Prostate gland (tissue), 2 donors: ENCODE measurements at regions not wholly inside any gene's neighbourhood (a gene's known extent, or its start where the extent isn't known, plus 50 kb on each side); places are given as distances from the start of the nearest gene placed in this dataset.

Experiments
- DNase-seq: peaks from one replicate; pipeline ENCODE4 v3.0.0-alpha.2; 2019; ENCODE audit warnings: low spot score
- H3K27ac ChIP-seq, 2 donors: fragments of 200-600 bp; sonication (generic); 2 replicates each; pipeline ENCODE4 v1.5.1; 2017 to 2019
- H3K27me3 ChIP-seq: fragments of 200-600 bp; sonication (generic); replicated peaks from 2 replicates; pipeline ENCODE4 v1.5.1; 2019; ENCODE audit not compliant: insufficient read depth
- H3K36me3 ChIP-seq, 2 donors: fragments of 200-600 bp; sonication (generic); 1 replicate in 1 of 2; 2 replicates in 1 of 2; pipeline versions ENCODE4 v1.5.1 to v1.8.1; 2017 to 2019
- H3K4me1 ChIP-seq: fragments of 200-600 bp; sonication (generic); replicated peaks from 2 replicates; pipeline ENCODE4 v1.5.1; 2019
- H3K4me3 ChIP-seq, 2 donors: fragments of 200-600 bp; sonication (generic); 2 replicates each; pipeline ENCODE4 v1.5.1; 2017 to 2019
- H3K9me3 ChIP-seq: fragments of 200-600 bp; sonication (generic); 2 replicates; pipeline ENCODE4 v1.5.1; 2017
- CTCF ChIP-seq, 4 experiments: fragments of 200-600 bp in 2 of 4; fragments of 450-650 bp in 2 of 4; sonication (generic) in 2 of 4; IDR thresholded peaks; 1 replicate in 3 of 4; 2 replicates in 1 of 4; pipeline ENCODE4 v1.5.1; 2016 to 2019; ENCODE audit warnings: antibody characterized with exemption in 4 of 4, mild to moderate bottlenecking in 2 of 4, moderate library complexity in 2 of 4
- POLR2A ChIP-seq: fragments of 450-650 bp; IDR thresholded peaks from one replicate; pipeline ENCODE4 v1.6.1; 2016; ENCODE audit warnings: antibody characterized with exemption, mild to moderate bottlenecking
- POLR2AphosphoS5 ChIP-seq: sonication (generic); formaldehyde crosslinking; IDR thresholded peaks from one replicate; pipeline ENCODE4 v1.6.1; 2017; ENCODE audit warnings: antibody characterized with exemption
- WGBS: methylation state at CpG from one replicate; pipeline ENCODE4 v1.1.5; 2018; 5-methylcytosine and 5-hydroxymethylcytosine counted together
- intact Hi-C: fragments of 100-400 bp; cut with DNase I; formaldehyde crosslinking; loops from one replicate; pipeline ENCODE4 v1.14.2; 2022

- WGBS, result 68% methylated on average over 2 of the region's 2 CpGs
- intact Hi-C loops, result no loop called here
- H3K27me3 ChIP-seq, result no peaks in the 10 kb centered on the region
- no peaks in the 10 kb centered on the region for H3K4me1 ChIP-seq
- TF ChIP-seq POLR2AphosphoS5, result no peak
- TF ChIP-seq POLR2A, result no peak
- TF ChIP-seq CTCF (IDR thresholded peaks at IDR 0.05), result no peak
- H3K4me3 ChIP-seq, result no peak overlapping the region
- DNase-seq, result no peak
- H3K9me3 ChIP-seq, result no peaks in the 10 kb centered on the region
- no peak overlapping the region for H3K27ac ChIP-seq
- no peaks in the 10 kb centered on the region for H3K36me3 ChIP-seq
Measured at GRCh38 chr2:59789523-59789922, 763.9 kb downstream of the BCL11A start.

- Histone ChIP-seq H3K4me3 (no peak overlapping the region), H3K4me1 (no peaks in the 10 kb centered on the region), H3K9me3 (no peaks in the 10 kb centered on the region), H3K27me3 (no peaks in the 10 kb centered on the region), H3K36me3 (no peaks in the 10 kb centered on the region), H3K27ac (no peak overlapping the region)
- DNase-seq, result no peak
- intact Hi-C loops, result no loop called here
- 81% methylated on average over 3 of the region's 3 CpGs for WGBS
- TF ChIP-seq POLR2AphosphoS5 (no peak), CTCF (IDR thresholded peaks at IDR 0.05) (no peak), POLR2A (no peak)
Measured at GRCh38 chr2:59787095-59787494, 766.4 kb downstream of the BCL11A start.

GRCh38 chr2:59786684-59787083, 766.8 kb downstream of the BCL11A start:
- Histone ChIP-seq H3K4me3 (no peak overlapping the region), H3K27ac (no peak overlapping the region), H3K4me1 (no peaks in the 10 kb centered on the region), H3K9me3 (no peaks in the 10 kb centered on the region), H3K27me3 (no peaks in the 10 kb centered on the region), H3K36me3 (no peaks in the 10 kb centered on the region)
- DNase-seq, result no peak
- intact Hi-C loops, result no loop called here
- TF ChIP-seq POLR2A (no peak), POLR2AphosphoS5 (no peak), CTCF (IDR thresholded peaks at IDR 0.05) (no peak)
- 72% methylated on average over 1 of the region's 1 CpG for WGBS

- intact Hi-C loops, result no loop called here
- H3K4me3 ChIP-seq, result no peak overlapping the region
- H3K27me3 ChIP-seq, result no peaks in the 10 kb centered on the region
- TF ChIP-seq POLR2A (no peak), CTCF (IDR thresholded peaks at IDR 0.05) (no peak), POLR2AphosphoS5 (no peak)
- H3K36me3 ChIP-seq, result no peaks in the 10 kb centered on the region
- no peak overlapping the region for H3K27ac ChIP-seq
- H3K9me3 ChIP-seq, result no peaks in the 10 kb centered on the region
- no peak for DNase-seq
- no peaks in the 10 kb centered on the region for H3K4me1 ChIP-seq
Measured at GRCh38 chr2:59779571-59779970, 773.9 kb downstream of the BCL11A start.

- Histone ChIP-seq H3K4me1 (no peaks in the 10 kb centered on the region), H3K36me3 (no peaks in the 10 kb centered on the region), H3K27ac (no peak overlapping the region), H3K27me3 (no peaks in the 10 kb centered on the region), H3K4me3 (no peak overlapping the region), H3K9me3 (no peaks in the 10 kb centered on the region)
- DNase-seq, result no peak
- WGBS, result 96% methylated on average over 3 of the region's 3 CpGs
- TF ChIP-seq POLR2AphosphoS5 (no peak), CTCF (IDR thresholded peaks at IDR 0.05) (no peak), POLR2A (no peak)
- intact Hi-C loops, result no loop called here
Measured at GRCh38 chr2:59777120-59777519, 776.3 kb downstream of the BCL11A start.
